Hepatocyte (in vitro differentiated cells): ENCODE measurements at regions not wholly inside any gene's neighbourhood (a gene's known extent, or its start where the extent isn't known, plus 50 kb on each side); places are given as distances from the start of the nearest gene placed in this dataset.

ENCODE experiments used
- DNase-seq: peaks from one replicate; pipeline ENCODE4 v3.0.0-alpha.2; 2016; ENCODE audit warnings: low spot score
- H2AFZ ChIP-seq: fragments of 200-600 bp; sonication (generic); 2 replicates; pipeline ENCODE4 v1.6.0; 2016; ENCODE audit warnings: antibody characterized with exemption, mild to moderate bottlenecking
- H3K27ac ChIP-seq: fragments of 200-600 bp; sonication (generic); 2 replicates; pipeline ENCODE4 v1.5.1; 2016; ENCODE audit warnings: mild to moderate bottlenecking
- H3K27me3 ChIP-seq: fragments of 200-600 bp; sonication (generic); 2 replicates; pipeline ENCODE4 v1.6.1; 2016
- H3K36me3 ChIP-seq: fragments of 200-600 bp; sonication (generic); replicated peaks from 2 replicates; pipeline ENCODE4 v1.5.1; 2016; ENCODE audit warnings: low read depth; ENCODE audit not compliant: insufficient read depth
- H3K4me1 ChIP-seq: fragments of 200-600 bp; sonication (generic); 2 replicates; pipeline ENCODE4 v1.5.1; 2016; ENCODE audit warnings: mild to moderate bottlenecking, moderate library complexity; ENCODE audit not compliant: insufficient read depth
- H3K4me2 ChIP-seq: fragments of 200-600 bp; sonication (generic); 2 replicates; pipeline ENCODE4 v1.6.0; 2016
- H3K4me3 ChIP-seq: fragments of 200-600 bp; sonication (generic); 2 replicates; pipeline ENCODE4 v1.5.1; 2016; ENCODE audit warnings: mild to moderate bottlenecking
- H3K79me2 ChIP-seq: fragments of 200-600 bp; sonication (generic); 2 replicates; pipeline ENCODE4 v1.6.0; 2017; ENCODE audit warnings: mild to moderate bottlenecking
- H3K9me2 ChIP-seq: fragments of 200-600 bp; sonication (generic); replicated peaks from 2 replicates; pipeline ENCODE4 v1.6.0; 2017; ENCODE audit warnings: mild to moderate bottlenecking; ENCODE audit not compliant: insufficient read depth
- H3K9me3 ChIP-seq: fragments of 200-600 bp; sonication (generic); 2 replicates; pipeline ENCODE4 v1.5.1; 2016; ENCODE audit warnings: low read depth, mild to moderate bottlenecking
- H4K20me1 ChIP-seq: fragments of 200-600 bp; sonication (generic); 2 replicates; pipeline ENCODE4 v1.6.0; 2016; ENCODE audit warnings: mild to moderate bottlenecking; ENCODE audit not compliant: insufficient read depth, poor library complexity, severe bottlenecking
- EZH2 ChIP-seq: fragments of 200-600 bp; sonication (generic); IDR thresholded peaks from 2 replicates; pipeline ENCODE4 v1.6.1; 2016; ENCODE audit warnings: antibody characterized with exemption, mild to moderate bottlenecking, borderline replicate concordance
- EZH2phosphoT487 ChIP-seq: fragments of 200-600 bp; sonication (generic); IDR thresholded peaks from one replicate; pipeline ENCODE4 v1.6.1; 2018; ENCODE audit warnings: antibody characterized with exemption, mild to moderate bottlenecking, low read depth, moderate library complexity; ENCODE audit not compliant: unreplicated experiment, severe bottlenecking
- WGBS: methylation state at CpG from one replicate; pipeline ENCODE4 v1.1.6; 2016; ENCODE audit warnings: low lambda C conversion rate; ENCODE audit errors: missing lambda C conversion rate; 5-methylcytosine and 5-hydroxymethylcytosine counted together
- TF ChIP-seq, protein P1 (sequence below): fragments of 200-600 bp; sonication (generic); IDR thresholded peaks from 2 replicates; pipeline ENCODE4 v1.5.1; 2016; ENCODE audit warnings: antibody characterized with exemption, mild to moderate bottlenecking; ENCODE audit not compliant: poor library complexity

GRCh38 chr9:83142389-83142788, 79.4 kb upstream of the RASEF start:
- DNase-seq, result no peak
- no peaks in the 10 kb centered on the region for H3K36me3 ChIP-seq
- H3K4me1 ChIP-seq, result peaks cover 4% of the 10 kb centered on the region
- no peaks in the 10 kb centered on the region for H3K9me3 ChIP-seq
- no peaks in the 10 kb centered on the region for H3K9me2 ChIP-seq
- H3K79me2 ChIP-seq, result no peaks in the 10 kb centered on the region
- H3K27ac ChIP-seq, result no peak overlapping the region
- no peak overlapping the region for H3K4me3 ChIP-seq
- H3K4me2 ChIP-seq, result no peak overlapping the region
- H2AFZ ChIP-seq, result no peak overlapping the region
- H3K27me3 ChIP-seq, result no peaks in the 10 kb centered on the region
- TF ChIP-seq, protein P1, sequence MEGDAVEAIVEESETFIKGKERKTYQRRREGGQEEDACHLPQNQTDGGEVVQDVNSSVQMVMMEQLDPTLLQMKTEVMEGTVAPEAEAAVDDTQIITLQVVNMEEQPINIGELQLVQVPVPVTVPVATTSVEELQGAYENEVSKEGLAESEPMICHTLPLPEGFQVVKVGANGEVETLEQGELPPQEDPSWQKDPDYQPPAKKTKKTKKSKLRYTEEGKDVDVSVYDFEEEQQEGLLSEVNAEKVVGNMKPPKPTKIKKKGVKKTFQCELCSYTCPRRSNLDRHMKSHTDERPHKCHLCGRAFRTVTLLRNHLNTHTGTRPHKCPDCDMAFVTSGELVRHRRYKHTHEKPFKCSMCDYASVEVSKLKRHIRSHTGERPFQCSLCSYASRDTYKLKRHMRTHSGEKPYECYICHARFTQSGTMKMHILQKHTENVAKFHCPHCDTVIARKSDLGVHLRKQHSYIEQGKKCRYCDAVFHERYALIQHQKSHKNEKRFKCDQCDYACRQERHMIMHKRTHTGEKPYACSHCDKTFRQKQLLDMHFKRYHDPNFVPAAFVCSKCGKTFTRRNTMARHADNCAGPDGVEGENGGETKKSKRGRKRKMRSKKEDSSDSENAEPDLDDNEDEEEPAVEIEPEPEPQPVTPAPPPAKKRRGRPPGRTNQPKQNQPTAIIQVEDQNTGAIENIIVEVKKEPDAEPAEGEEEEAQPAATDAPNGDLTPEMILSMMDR, result no peak
- TF ChIP-seq EZH2 (no peak), EZH2phosphoT487 (no peak)
- H4K20me1 ChIP-seq, result no peaks in the 10 kb centered on the region

- Histone ChIP-seq H3K4me2 (no peak overlapping the region), H3K4me1 (peaks cover 4% of the 10 kb centered on the region), H3K27ac (no peak overlapping the region), H3K9me2 (no peaks in the 10 kb centered on the region), H4K20me1 (no peaks in the 10 kb centered on the region), H3K36me3 (no peaks in the 10 kb centered on the region), H3K27me3 (no peaks in the 10 kb centered on the region), H3K4me3 (no peak overlapping the region), H3K79me2 (no peaks in the 10 kb centered on the region), H2AFZ (no peak overlapping the region), H3K9me3 (no peaks in the 10 kb centered on the region)
- DNase-seq, result no peak
- TF ChIP-seq, protein P1, result no peak
- no peak for TF ChIP-seq EZH2phosphoT487
- no peak for TF ChIP-seq EZH2
These were observed 78.9 kb upstream of the RASEF start for GRCh38 chr9:83141887-83142286.

- no peaks in the 10 kb centered on the region for H4K20me1 ChIP-seq
- no peak for DNase-seq
- H3K4me1 ChIP-seq, result peaks cover 4% of the 10 kb centered on the region
- H3K27ac ChIP-seq, result no peak overlapping the region
- H3K27me3 ChIP-seq, result no peaks in the 10 kb centered on the region
- H3K4me2 ChIP-seq, result no peak overlapping the region
- no peaks in the 10 kb centered on the region for H3K36me3 ChIP-seq
- no peaks in the 10 kb centered on the region for H3K9me3 ChIP-seq
- H3K79me2 ChIP-seq, result no peaks in the 10 kb centered on the region
- H2AFZ ChIP-seq, result no peak overlapping the region
- H3K4me3 ChIP-seq, result no peak overlapping the region
- WGBS, result 92% methylated on average over 1 of the region's 1 CpG
- no peaks in the 10 kb centered on the region for H3K9me2 ChIP-seq
- TF ChIP-seq, protein P1, result no peak
- no peak for TF ChIP-seq EZH2phosphoT487
- no peak for TF ChIP-seq EZH2
These were observed 77.1 kb upstream of the RASEF start for GRCh38 chr9:83140061-83140460.
